Prostate gland (tissue), 2 donors: ENCODE measurements at regions not wholly inside any gene's neighbourhood (a gene's known extent, or its start where the extent isn't known, plus 50 kb on each side); places are given as distances from the start of the nearest gene placed in this dataset.

ENCODE experiments used
- DNase-seq: peaks from one replicate; pipeline ENCODE4 v3.0.0-alpha.2; 2019; ENCODE audit warnings: low spot score
- H3K27ac ChIP-seq, 2 donors: fragments of 200-600 bp; sonication (generic); 2 replicates each; pipeline ENCODE4 v1.5.1; 2017 to 2019
- H3K27me3 ChIP-seq: fragments of 200-600 bp; sonication (generic); replicated peaks from 2 replicates; pipeline ENCODE4 v1.5.1; 2019; ENCODE audit not compliant: insufficient read depth
- H3K36me3 ChIP-seq, 2 donors: fragments of 200-600 bp; sonication (generic); 1 replicate in 1 of 2; 2 replicates in 1 of 2; pipeline versions ENCODE4 v1.5.1 to v1.8.1; 2017 to 2019
- H3K4me1 ChIP-seq: fragments of 200-600 bp; sonication (generic); replicated peaks from 2 replicates; pipeline ENCODE4 v1.5.1; 2019
- H3K4me3 ChIP-seq, 2 donors: fragments of 200-600 bp; sonication (generic); 2 replicates each; pipeline ENCODE4 v1.5.1; 2017 to 2019
- H3K9me3 ChIP-seq: fragments of 200-600 bp; sonication (generic); 2 replicates; pipeline ENCODE4 v1.5.1; 2017
- CTCF ChIP-seq, 4 experiments: fragments of 200-600 bp in 2 of 4; fragments of 450-650 bp in 2 of 4; sonication (generic) in 2 of 4; IDR thresholded peaks; 1 replicate in 3 of 4; 2 replicates in 1 of 4; pipeline ENCODE4 v1.5.1; 2016 to 2019; ENCODE audit warnings: antibody characterized with exemption in 4 of 4, mild to moderate bottlenecking in 2 of 4, moderate library complexity in 2 of 4
- POLR2A ChIP-seq: fragments of 450-650 bp; IDR thresholded peaks from one replicate; pipeline ENCODE4 v1.6.1; 2016; ENCODE audit warnings: antibody characterized with exemption, mild to moderate bottlenecking
- POLR2AphosphoS5 ChIP-seq: sonication (generic); formaldehyde crosslinking; IDR thresholded peaks from one replicate; pipeline ENCODE4 v1.6.1; 2017; ENCODE audit warnings: antibody characterized with exemption
- WGBS: methylation state at CpG from one replicate; pipeline ENCODE4 v1.1.5; 2018; 5-methylcytosine and 5-hydroxymethylcytosine counted together
- intact Hi-C: fragments of 100-400 bp; cut with DNase I; formaldehyde crosslinking; loops from one replicate; pipeline ENCODE4 v1.14.2; 2022

GRCh38 chr10:88162852-88163251 lies 299.4 kb downstream of the PTEN start:
- intact Hi-C loops = no loop called here
- no peak overlapping the region for H3K27ac ChIP-seq
- no peaks in the 10 kb centered on the region for H3K9me3 ChIP-seq
- DNase-seq = no peak
- 90% methylated on average over 1 of the region's 1 CpG for WGBS
- no peak for TF ChIP-seq POLR2AphosphoS5
- no peaks in the 10 kb centered on the region for H3K36me3 ChIP-seq
- no peaks in the 10 kb centered on the region for H3K27me3 ChIP-seq
- no peaks in the 10 kb centered on the region for H3K4me1 ChIP-seq
- no peak overlapping the region for H3K4me3 ChIP-seq

GRCh38 chr10:88163572-88163971 lies 300.1 kb downstream of the PTEN start:
- Histone ChIP-seq H3K27ac (no peak overlapping the region), H3K4me1 (no peaks in the 10 kb centered on the region), H3K4me3 (no peak overlapping the region), H3K9me3 (no peaks in the 10 kb centered on the region), H3K27me3 (no peaks in the 10 kb centered on the region), H3K36me3 (no peaks in the 10 kb centered on the region)
- 86% methylated on average over 3 of the region's 3 CpGs for WGBS
- TF ChIP-seq CTCF (IDR thresholded peaks at IDR 0.05) (no peak), POLR2A (no peak), POLR2AphosphoS5 (no peak)
- DNase-seq = no peak
- intact Hi-C loops = no loop called here

GRCh38 chr10:88164471-88164870 lies 301.0 kb downstream of the PTEN start:
- Histone ChIP-seq H3K36me3 (no peaks in the 10 kb centered on the region), H3K4me3 (no peak overlapping the region), H3K27me3 (no peaks in the 10 kb centered on the region), H3K4me1 (no peaks in the 10 kb centered on the region), H3K27ac (no peak overlapping the region), H3K9me3 (no peaks in the 10 kb centered on the region)
- TF ChIP-seq POLR2A (no peak), POLR2AphosphoS5 (no peak), CTCF (IDR thresholded peaks at IDR 0.05) (no peak)
- no peak for DNase-seq
- intact Hi-C loops = no loop called here
- 47% methylated on average over 1 of the region's 1 CpG for WGBS

- TF ChIP-seq POLR2AphosphoS5 (no peak), POLR2A (no peak), CTCF (IDR thresholded peaks at IDR 0.05) (no peak)
- no peaks in the 10 kb centered on the region for H3K27me3 ChIP-seq
- intact Hi-C loops = no loop called here
- no peak overlapping the region for H3K27ac ChIP-seq
- 91% methylated on average over 7 of the region's 7 CpGs for WGBS
- H3K36me3 ChIP-seq = no peaks in the 10 kb centered on the region
- no peaks in the 10 kb centered on the region for H3K9me3 ChIP-seq
- H3K4me3 ChIP-seq = no peak overlapping the region
- DNase-seq = no peak
- no peaks in the 10 kb centered on the region for H3K4me1 ChIP-seq
Observed at GRCh38 chr10:88165849-88166271, 302.4 kb downstream of the PTEN start.

GRCh38 chr10:88168171-88169036 lies 305.0 kb downstream of the PTEN start:
- WGBS = 94% methylated on average over 3 of the region's 3 CpGs
- H3K36me3 ChIP-seq = no peaks in the 10 kb centered on the region
- no peak overlapping the region for H3K27ac ChIP-seq
- no peaks in the 10 kb centered on the region for H3K4me1 ChIP-seq
- no peak overlapping the region for H3K4me3 ChIP-seq
- H3K27me3 ChIP-seq = no peaks in the 10 kb centered on the region
- H3K9me3 ChIP-seq = no peaks in the 10 kb centered on the region
- no peak for DNase-seq
- intact Hi-C loops = no loop called here
- no peak for TF ChIP-seq POLR2A
- TF ChIP-seq POLR2AphosphoS5 = no peak

GRCh38 chr10:88169037-88169319 lies 305.6 kb downstream of the PTEN start:
- no peak overlapping the region for H3K27ac ChIP-seq
- DNase-seq = no peak
- no peaks in the 10 kb centered on the region for H3K9me3 ChIP-seq
- intact Hi-C loops = no loop called here
- H3K36me3 ChIP-seq = no peaks in the 10 kb centered on the region
- no peak overlapping the region for H3K4me3 ChIP-seq
- no peak for TF ChIP-seq CTCF (IDR thresholded peaks at IDR 0.05)
- TF ChIP-seq POLR2A = no peak
- TF ChIP-seq POLR2AphosphoS5 = no peak
- no peaks in the 10 kb centered on the region for H3K4me1 ChIP-seq
- H3K27me3 ChIP-seq = no peaks in the 10 kb centered on the region
